Neuronal stem cell (in vitro differentiated cells): ENCODE measurements at regions not wholly inside any gene's neighbourhood (a gene's known extent, or its start where the extent isn't known, plus 50 kb on each side); places are given as distances from the start of the nearest gene placed in this dataset.

Experiments used
- DNase-seq: peaks from one replicate; pipeline ENCODE4 v3.0.0-alpha.2; 2013; ENCODE audit warnings: low spot score
- H2AFZ ChIP-seq: one replicate; pipeline ENCODE4 v1.6.1; 2013; ENCODE audit warnings: mild to moderate bottlenecking, low read length, inconsistent platforms
- H2AK5ac ChIP-seq: 2 replicates; pipeline ENCODE4 v1.6.1; 2013; ENCODE audit warnings: low read depth, mild to moderate bottlenecking, inconsistent platforms, low read length, moderate library complexity, mixed read lengths
- H2BK120ac ChIP-seq: 2 replicates; pipeline ENCODE4 v1.6.1; 2013; ENCODE audit warnings: low read depth, mild to moderate bottlenecking, inconsistent platforms, low read length, moderate library complexity, mixed read lengths
- H2BK12ac ChIP-seq: one replicate; pipeline ENCODE4 v1.6.1; 2013; ENCODE audit warnings: low read length, inconsistent platforms
- H2BK15ac ChIP-seq: 2 replicates; pipeline ENCODE4 v1.6.1; 2013; ENCODE audit warnings: mild to moderate bottlenecking, low read length, inconsistent platforms, mixed read lengths
- H2BK5ac ChIP-seq: one replicate; pipeline ENCODE4 v1.6.1; 2013; ENCODE audit warnings: inconsistent platforms, mild to moderate bottlenecking, low read length, moderate library complexity
- H3K14ac ChIP-seq: one replicate; pipeline ENCODE4 v1.6.1; 2013; ENCODE audit warnings: low read length, inconsistent platforms
- H3K18ac ChIP-seq: 2 replicates; pipeline ENCODE4 v1.6.1; 2013; ENCODE audit warnings: low read length, inconsistent platforms
- H3K23ac ChIP-seq: 2 replicates; pipeline ENCODE4 v1.6.1; 2013; ENCODE audit warnings: low read depth, mild to moderate bottlenecking, mixed read lengths, low read length, inconsistent platforms; ENCODE audit not compliant: poor library complexity
- H3K27ac ChIP-seq: replicated peaks from 3 replicates; pipeline ENCODE4 v1.5.1; 2013; ENCODE audit warnings: low read length, inconsistent platforms
- H3K27me3 ChIP-seq, 3 experiments: 2 replicates each; pipeline ENCODE4 v1.6.1; 2013; ENCODE audit warnings: low read length in 3 of 3, mild to moderate bottlenecking in 2 of 3, inconsistent platforms in 1 of 3, low read depth in 1 of 3, mixed read lengths in 1 of 3, moderate library complexity in 1 of 3; ENCODE audit not compliant: control insufficient read depth in 3 of 3, insufficient read depth in 3 of 3
- H3K36me3 ChIP-seq, 2 donors: replicated peaks in 1 of 2; 2 replicates each; pipeline ENCODE4 v1.6.1; 2013; ENCODE audit warnings: low read length in 2 of 2; ENCODE audit not compliant: control insufficient read depth in 2 of 2, insufficient read depth in 2 of 2
- H3K4ac ChIP-seq: 2 replicates; pipeline ENCODE4 v1.6.1; 2013; ENCODE audit warnings: inconsistent platforms, mild to moderate bottlenecking, low read length, moderate library complexity
- H3K4me1 ChIP-seq, 2 donors: 1 replicate in 1 of 2; 2 replicates in 1 of 2; pipeline ENCODE4 v1.6.1; 2013; ENCODE audit warnings: low read length in 2 of 2, low read depth in 1 of 2; ENCODE audit not compliant: control insufficient read depth in 2 of 2, insufficient read depth in 1 of 2
- H3K4me2 ChIP-seq: one replicate; pipeline ENCODE4 v1.6.1; 2013; ENCODE audit warnings: mild to moderate bottlenecking, low read length, inconsistent platforms; ENCODE audit not compliant: insufficient read depth, poor library complexity, severe bottlenecking
- H3K4me3 ChIP-seq, 2 donors: 2 replicates each; pipeline ENCODE4 v1.5.1; 2013; ENCODE audit warnings: low read length in 2 of 2, mild to moderate bottlenecking in 2 of 2, inconsistent platforms in 1 of 2, moderate library complexity in 1 of 2
- H3K79me1 ChIP-seq: one replicate; pipeline ENCODE4 v1.6.1; 2013; ENCODE audit warnings: low read depth, mild to moderate bottlenecking, inconsistent platforms, low read length, moderate library complexity
- H3K9ac ChIP-seq: one replicate; pipeline ENCODE4 v1.6.1; 2013; ENCODE audit warnings: mild to moderate bottlenecking, low read depth, low read length, inconsistent platforms; ENCODE audit not compliant: poor library complexity
- H3K9me3 ChIP-seq, 2 donors: replicated peaks in 1 of 2; 2 replicates each; pipeline versions ENCODE3 to v1.6.1; 2013; ENCODE audit warnings: low read length in 2 of 2, mild to moderate bottlenecking in 2 of 2, inconsistent platforms in 1 of 2, low read depth in 1 of 2, mixed read lengths in 1 of 2, moderate library complexity in 1 of 2; ENCODE audit not compliant: control insufficient read depth in 2 of 2, insufficient read depth in 1 of 2
- H4K8ac ChIP-seq: one replicate; pipeline ENCODE4 v1.6.1; 2013; ENCODE audit warnings: low read depth, mild to moderate bottlenecking, inconsistent platforms, low read length, moderate library complexity
- H4K91ac ChIP-seq: one replicate; pipeline ENCODE4 v1.6.1; 2013; ENCODE audit warnings: low read length, low read depth, mild to moderate bottlenecking, inconsistent platforms; ENCODE audit not compliant: poor library complexity
- WGBS, 2 donors: extraction: QIAGEN DNeasy Blood & Tissue Kit; methylation state at CpG; one replicate each; pipeline ENCODE4 v1.1.7; 2013; ENCODE audit warnings: missing lambda C conversion rate in 2 of 2, mixed read lengths in 1 of 2; ENCODE audit not compliant: insufficient read length in 2 of 2, insufficient replicate concordance in 1 of 2; ENCODE audit errors: extremely low coverage in 2 of 2; 5-methylcytosine and 5-hydroxymethylcytosine counted together

DNA sequence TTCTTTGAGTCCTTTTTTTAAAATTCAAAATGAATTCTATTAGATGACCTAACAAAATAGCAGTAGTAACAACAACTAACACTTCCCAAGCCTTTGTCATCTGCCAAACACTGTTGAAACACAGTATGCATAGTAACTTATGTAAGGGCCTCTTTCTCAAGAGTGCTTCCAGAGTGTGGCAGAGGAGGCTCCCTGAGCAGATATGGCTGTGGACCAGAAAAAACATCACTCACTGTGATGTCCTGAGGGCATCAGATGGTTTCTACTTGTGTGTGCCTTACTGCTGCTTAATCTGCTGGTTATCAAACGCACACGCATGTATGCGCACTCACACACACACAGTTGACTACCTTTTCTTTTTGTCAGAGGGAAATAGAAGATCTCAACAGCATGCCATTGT is 110.8 kb downstream of the DLEU7 start:
- Histone ChIP-seq H2AK5ac (no peak overlapping the region), H3K23ac (no peak overlapping the region), H3K4me2 (no peak overlapping the region), H3K36me3 (no peaks in the 10 kb centered on the region), H3K79me1 (no peaks in the 10 kb centered on the region), H2BK15ac (no peak overlapping the region), H2BK120ac (no peak overlapping the region), H3K27me3 (no peaks in the 10 kb centered on the region), H2AFZ (no peak overlapping the region), H3K27ac (no peak overlapping the region), H3K4me1 (peaks cover 0 to 7% of the 10 kb centered on the region in 2 donors), H4K8ac (no peak overlapping the region), H3K14ac (no peak overlapping the region), H2BK12ac (no peak overlapping the region), H3K4ac (no peak overlapping the region), H2BK5ac (no peak overlapping the region), H3K4me3 (no peak overlapping the region), H3K9me3 (peaks cover 5 to 26% of the 10 kb centered on the region in 2 donors), H3K18ac (peak overlapping the region; percentile 80), H3K9ac (no peak overlapping the region), H4K91ac (no peak overlapping the region)
- DNase-seq = no peak
- no CpG with 5 or more reads among the region's 3 CpGs for WGBS, 2 donors

DNA sequence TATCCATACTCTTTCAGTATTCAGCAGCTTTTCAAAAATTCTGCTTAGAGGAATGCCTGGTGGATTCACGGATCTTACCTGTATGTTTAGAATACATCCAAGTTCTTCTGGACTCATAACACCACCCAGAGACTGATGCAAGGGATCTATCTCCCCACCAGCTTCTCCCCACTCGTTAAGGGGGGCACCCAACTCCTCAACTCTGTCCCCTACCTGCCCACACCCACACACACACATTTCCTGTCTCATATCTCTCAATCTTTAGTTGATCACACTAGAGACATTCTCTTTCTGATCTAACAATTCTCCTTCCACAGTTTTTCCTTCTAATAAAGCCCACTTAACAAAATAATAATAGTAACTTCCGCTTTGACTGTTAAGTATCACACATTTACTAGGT is 110.1 kb downstream of the DLEU7 start:
- no peaks in the 10 kb centered on the region for H3K79me1 ChIP-seq
- no peak overlapping the region for H2BK5ac ChIP-seq
- H3K27me3 ChIP-seq = no peaks in the 10 kb centered on the region
- H3K27ac ChIP-seq = no peak overlapping the region
- DNase-seq = no peak
- H2BK12ac ChIP-seq = no peak overlapping the region
- H3K36me3 ChIP-seq = no peaks in the 10 kb centered on the region
- H3K4me2 ChIP-seq = no peak overlapping the region
- H3K4me1 ChIP-seq = peaks cover 0 to 7% of the 10 kb centered on the region in 2 donors
- no peak overlapping the region for H2BK120ac ChIP-seq
- no peak overlapping the region for H4K91ac ChIP-seq
- no CpG with 5 or more reads among the region's 3 CpGs for WGBS, 2 donors
- H3K9me3 ChIP-seq = peaks cover 5 to 26% of the 10 kb centered on the region in 2 donors
- no peak overlapping the region for H3K14ac ChIP-seq
- no peak overlapping the region for H2AFZ ChIP-seq
- no peak overlapping the region for H3K4ac ChIP-seq
- no peak overlapping the region for H4K8ac ChIP-seq
- H3K4me3 ChIP-seq = no peak overlapping the region
- H3K9ac ChIP-seq = no peak overlapping the region
- no peak overlapping the region for H2BK15ac ChIP-seq
- no peak overlapping the region for H3K18ac ChIP-seq
- no peak overlapping the region for H2AK5ac ChIP-seq
- H3K23ac ChIP-seq = no peak overlapping the region

GRCh38 chr13:50735071-50735470 is 108.4 kb downstream of the DLEU7 start:
- no peak overlapping the region for H3K23ac ChIP-seq
- no peak overlapping the region for H2AFZ ChIP-seq
- no peaks in the 10 kb centered on the region for H3K36me3 ChIP-seq
- no peak overlapping the region for H3K4me2 ChIP-seq
- H3K4ac ChIP-seq = no peak overlapping the region
- H3K79me1 ChIP-seq = no peaks in the 10 kb centered on the region
- no peak overlapping the region for H4K8ac ChIP-seq
- H3K18ac ChIP-seq = no peak overlapping the region
- H4K91ac ChIP-seq = no peak overlapping the region
- H2BK5ac ChIP-seq = no peak overlapping the region
- H2AK5ac ChIP-seq = no peak overlapping the region
- H3K9ac ChIP-seq = no peak overlapping the region
- H3K4me3 ChIP-seq = no peak overlapping the region
- H3K9me3 ChIP-seq = peaks cover 5 to 23% of the 10 kb centered on the region in 2 donors
- no peak overlapping the region for H3K27ac ChIP-seq
- no peak overlapping the region for H3K14ac ChIP-seq
- H3K4me1 ChIP-seq = peaks cover 0 to 7% of the 10 kb centered on the region in 2 donors
- no peak overlapping the region for H2BK15ac ChIP-seq
- no peaks in the 10 kb centered on the region for H3K27me3 ChIP-seq
- DNase-seq = no peak
- no peak overlapping the region for H2BK12ac ChIP-seq
- H2BK120ac ChIP-seq = no peak overlapping the region

DNA sequence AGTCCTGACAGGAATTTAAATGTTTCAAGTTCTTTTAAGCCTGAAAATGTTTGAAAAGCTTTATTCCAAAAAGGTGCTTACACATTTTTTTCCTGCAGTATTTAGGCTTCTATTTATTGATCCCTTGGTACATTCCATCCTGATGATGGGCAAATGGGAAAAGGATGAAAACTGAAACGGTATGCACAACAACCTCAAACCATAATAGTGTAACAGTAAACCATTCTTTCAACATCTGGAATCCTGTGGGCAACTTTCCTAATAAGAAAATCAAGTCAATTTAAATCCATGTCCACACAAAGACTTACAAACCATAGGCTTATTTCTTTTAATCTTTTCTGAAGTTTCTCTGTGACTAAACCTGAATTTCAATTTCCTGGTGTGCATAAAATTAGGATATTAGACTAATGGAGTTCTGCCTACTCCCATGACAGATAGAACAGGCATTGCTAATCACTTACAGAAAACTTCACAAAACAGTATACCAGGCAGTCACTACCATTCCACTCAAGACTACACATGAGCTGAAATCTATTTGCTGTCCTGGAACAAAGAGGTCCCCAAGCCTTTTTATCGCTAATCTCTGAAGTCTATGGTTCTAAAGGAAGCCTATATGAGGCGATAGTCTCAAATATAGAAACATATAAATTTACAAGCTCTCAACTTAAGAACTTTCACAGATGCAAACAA is 103.3 kb downstream of the DLEU7 start:
- H2BK15ac ChIP-seq = no peak overlapping the region
- no peak overlapping the region for H3K27ac ChIP-seq
- H2AFZ ChIP-seq = no peak overlapping the region
- H4K91ac ChIP-seq = no peak overlapping the region
- no peaks in the 10 kb centered on the region for H3K27me3 ChIP-seq
- H3K4me2 ChIP-seq = no peak overlapping the region
- H3K9ac ChIP-seq = no peak overlapping the region
- H3K36me3 ChIP-seq = no peaks in the 10 kb centered on the region
- H3K4ac ChIP-seq = no peak overlapping the region
- H2AK5ac ChIP-seq = no peak overlapping the region
- no peaks in the 10 kb centered on the region for H3K9me3 ChIP-seq
- H3K23ac ChIP-seq = no peak overlapping the region
- H3K18ac ChIP-seq = no peak overlapping the region
- no peak overlapping the region for H3K4me3 ChIP-seq
- no CpG with 5 or more reads among the region's 3 CpGs for WGBS, 2 donors
- H3K14ac ChIP-seq = no peak overlapping the region
- DNase-seq = no peak
- H2BK120ac ChIP-seq = no peak overlapping the region
- no peaks in the 10 kb centered on the region for H3K79me1 ChIP-seq
- no peak overlapping the region for H2BK5ac ChIP-seq
- H3K4me1 ChIP-seq = no peaks in the 10 kb centered on the region
- no peak overlapping the region for H2BK12ac ChIP-seq
- H4K8ac ChIP-seq = no peak overlapping the region
